Tibial nerve (tissue), 4 donors: ENCODE measurements at regions not wholly inside any gene's neighbourhood (a gene's known extent, or its start where the extent isn't known, plus 50 kb on each side); places are given as distances from the start of the nearest gene placed in this dataset.
"Not testable (repeated sequence)": the region's sequence is repeated elsewhere in the genome, so short reads cannot be mapped to it uniquely, and the experiment has no call there.

Source experiments
- DNase-seq, 2 donors: peaks; one replicate each; pipeline ENCODE4 v3.0.0-alpha.2; 2019; ENCODE audit warnings: low spot score in 2 of 2
- H3K27ac ChIP-seq, 4 donors: fragments of 200-600 bp; sonication (generic) in 3 of 4; one replicate each; pipeline ENCODE4 v1.5.1; 2017 to 2019; ENCODE audit warnings: mild to moderate bottlenecking in 1 of 4
- H3K27me3 ChIP-seq, 2 donors: fragments of 200-600 bp; sonication (generic) in 1 of 2; one replicate each; pipeline versions ENCODE4 v1.5.1 to v1.6.0; 2017 to 2019
- H3K36me3 ChIP-seq, 3 donors: fragments of 200-600 bp; sonication (generic); one replicate each; pipeline ENCODE4 v1.5.1; 2018 to 2019
- H3K4me1 ChIP-seq, 4 donors: fragments of 200-600 bp; sonication (generic) in 3 of 4; one replicate each; pipeline ENCODE4 v1.5.1; 2017 to 2019
- H3K4me3 ChIP-seq, 4 donors: fragments of 200-600 bp; sonication (generic) in 3 of 4; one replicate each; pipeline ENCODE4 v1.5.1; 2017 to 2019; ENCODE audit warnings: mild to moderate bottlenecking in 1 of 4, moderate library complexity in 1 of 4
- H3K9me3 ChIP-seq, 4 donors: fragments of 200-600 bp; sonication (generic) in 3 of 4; one replicate each; pipeline ENCODE4 v1.5.1; 2017 to 2019
- EP300 ChIP-seq, 2 donors: sonication (generic); formaldehyde crosslinking; IDR thresholded peaks; one replicate each; pipeline ENCODE4 v1.6.1; 2017; ENCODE audit warnings: antibody characterized with exemption in 2 of 2, mild to moderate bottlenecking in 1 of 2
- POLR2A ChIP-seq, 2 donors: fragments of 450-650 bp; IDR thresholded peaks; one replicate each; pipeline ENCODE4 v1.6.1; 2017; ENCODE audit warnings: antibody characterized with exemption in 2 of 2, mild to moderate bottlenecking in 2 of 2, moderate library complexity in 2 of 2
- WGBS, 2 donors: methylation state at CpG; one replicate each; pipeline ENCODE4 v1.1.5; 2018; 5-methylcytosine and 5-hydroxymethylcytosine counted together
- TF ChIP-seq, protein P1 (sequence below), 5 experiments: fragments of 200-600 bp in 3 of 5; fragments of 450-650 bp in 2 of 5; sonication (generic) in 3 of 5; IDR thresholded peaks; one replicate each; pipeline ENCODE4 v1.5.1; 2016 to 2019; ENCODE audit warnings: antibody characterized with exemption in 5 of 5, mild to moderate bottlenecking in 3 of 5, moderate library complexity in 2 of 5

DNA sequence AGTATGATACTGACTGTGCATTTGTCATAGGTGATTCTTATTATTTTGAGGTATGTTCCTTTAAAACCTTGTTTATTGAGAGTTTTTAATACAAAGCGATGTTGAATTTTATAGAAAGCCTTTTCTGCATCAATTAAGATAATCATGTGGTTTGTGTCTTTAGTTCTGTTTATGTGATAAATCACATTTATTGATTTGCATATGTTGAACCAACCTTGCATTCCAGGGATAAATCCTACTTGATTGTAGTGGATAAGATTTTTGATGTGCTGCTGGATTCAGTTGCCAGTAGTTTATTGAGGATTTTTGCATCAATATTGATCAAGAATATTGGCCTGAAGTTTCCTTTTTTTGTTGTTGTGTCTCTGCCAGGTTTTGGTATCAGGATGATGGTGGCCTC is 158.0 kb downstream of the CENPF start:
- no peaks in the 10 kb centered on the region for H3K27me3 ChIP-seq
- H3K9me3 ChIP-seq: peaks cover 0 to 75% (median 7%) of the 10 kb centered on the region in 4 donors
- H3K4me1 ChIP-seq: no peaks in the 10 kb centered on the region
- TF ChIP-seq, protein P1, sequence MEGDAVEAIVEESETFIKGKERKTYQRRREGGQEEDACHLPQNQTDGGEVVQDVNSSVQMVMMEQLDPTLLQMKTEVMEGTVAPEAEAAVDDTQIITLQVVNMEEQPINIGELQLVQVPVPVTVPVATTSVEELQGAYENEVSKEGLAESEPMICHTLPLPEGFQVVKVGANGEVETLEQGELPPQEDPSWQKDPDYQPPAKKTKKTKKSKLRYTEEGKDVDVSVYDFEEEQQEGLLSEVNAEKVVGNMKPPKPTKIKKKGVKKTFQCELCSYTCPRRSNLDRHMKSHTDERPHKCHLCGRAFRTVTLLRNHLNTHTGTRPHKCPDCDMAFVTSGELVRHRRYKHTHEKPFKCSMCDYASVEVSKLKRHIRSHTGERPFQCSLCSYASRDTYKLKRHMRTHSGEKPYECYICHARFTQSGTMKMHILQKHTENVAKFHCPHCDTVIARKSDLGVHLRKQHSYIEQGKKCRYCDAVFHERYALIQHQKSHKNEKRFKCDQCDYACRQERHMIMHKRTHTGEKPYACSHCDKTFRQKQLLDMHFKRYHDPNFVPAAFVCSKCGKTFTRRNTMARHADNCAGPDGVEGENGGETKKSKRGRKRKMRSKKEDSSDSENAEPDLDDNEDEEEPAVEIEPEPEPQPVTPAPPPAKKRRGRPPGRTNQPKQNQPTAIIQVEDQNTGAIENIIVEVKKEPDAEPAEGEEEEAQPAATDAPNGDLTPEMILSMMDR (IDR thresholded peaks at IDR 0.05): no peak
- TF ChIP-seq POLR2A (IDR thresholded peaks at IDR 0.05): no peak
- no peak for TF ChIP-seq EP300 (IDR thresholded peaks at IDR 0.05)
- no peak overlapping the region for H3K27ac ChIP-seq
- no peaks in the 10 kb centered on the region for H3K36me3 ChIP-seq
- DNase-seq: no peak
- WGBS, 2 donors: 81 to 92% methylated on average over 1 of the region's 1 CpG
- H3K4me3 ChIP-seq: no peak overlapping the region

DNA sequence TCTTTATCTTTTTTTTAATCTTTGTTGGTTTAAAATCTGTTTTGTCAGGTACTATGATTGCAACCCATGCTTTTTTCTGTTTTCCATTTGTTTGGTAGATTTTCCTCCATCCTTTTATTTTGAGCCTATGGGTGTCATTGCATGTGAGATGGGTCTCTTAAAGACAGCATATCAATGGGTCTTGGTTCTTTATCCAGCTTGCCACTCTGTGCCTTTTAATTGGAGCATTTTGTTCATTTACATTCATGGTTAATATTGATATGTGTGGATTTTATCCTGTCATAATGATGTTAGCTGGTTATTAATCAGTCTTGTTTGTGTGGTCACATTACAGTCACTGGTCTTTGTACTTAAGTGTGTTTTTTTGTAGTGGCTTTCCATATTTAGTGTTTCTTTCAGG is 159.9 kb downstream of the CENPF start:
- Histone ChIP-seq H3K4me1 (no peaks in the 10 kb centered on the region), H3K4me3 (no peak overlapping the region), H3K36me3 (no peaks in the 10 kb centered on the region), H3K27me3 (no peaks in the 10 kb centered on the region), H3K9me3 (peaks cover 0 to 67% (median 7%) of the 10 kb centered on the region in 4 donors), H3K27ac (no peak overlapping the region)
- TF ChIP-seq, protein P1 (IDR thresholded peaks at IDR 0.05): no peak
- TF ChIP-seq POLR2A (IDR thresholded peaks at IDR 0.05) (no peak), EP300 (IDR thresholded peaks at IDR 0.05) (no peak)
- no peak for DNase-seq

DNA sequence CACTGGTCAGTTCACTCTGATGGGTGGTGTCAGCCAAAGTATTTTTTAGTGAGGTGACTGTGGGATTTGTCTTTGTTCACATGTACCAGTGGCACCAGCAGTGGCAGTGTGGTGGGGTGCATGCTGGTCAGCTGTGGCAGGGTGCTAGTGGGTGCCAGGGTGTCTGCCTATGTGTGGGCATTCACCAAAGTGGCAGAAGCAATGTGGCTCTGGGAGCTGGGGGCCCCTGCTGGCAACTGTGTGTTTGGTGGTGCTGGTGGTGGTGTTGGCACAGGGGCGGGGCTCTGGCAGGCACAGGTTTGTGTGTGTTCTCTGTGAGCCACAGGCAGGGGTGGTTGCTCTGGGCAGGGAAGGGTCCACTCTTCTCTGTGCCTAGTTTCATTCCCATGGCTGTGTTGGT is 161.5 kb downstream of the CENPF start:
- TF ChIP-seq POLR2A (IDR thresholded peaks at IDR 0.05) (no peak), EP300 (IDR thresholded peaks at IDR 0.05) (no peak)
- TF ChIP-seq, protein P1 (IDR thresholded peaks at IDR 0.05): no peak
- peaks cover 0 to 54% (median 5%) of the 10 kb centered on the region in 4 donors for H3K9me3 ChIP-seq
- no peak for DNase-seq
- 75 to 91% methylated on average over 1 of the region's 1 CpG for WGBS, 2 donors
- no peaks in the 10 kb centered on the region for H3K36me3 ChIP-seq
- H3K4me1 ChIP-seq: no peaks in the 10 kb centered on the region
- H3K27me3 ChIP-seq: no peaks in the 10 kb centered on the region
- no peak overlapping the region for H3K4me3 ChIP-seq
- no peak overlapping the region for H3K27ac ChIP-seq

DNA sequence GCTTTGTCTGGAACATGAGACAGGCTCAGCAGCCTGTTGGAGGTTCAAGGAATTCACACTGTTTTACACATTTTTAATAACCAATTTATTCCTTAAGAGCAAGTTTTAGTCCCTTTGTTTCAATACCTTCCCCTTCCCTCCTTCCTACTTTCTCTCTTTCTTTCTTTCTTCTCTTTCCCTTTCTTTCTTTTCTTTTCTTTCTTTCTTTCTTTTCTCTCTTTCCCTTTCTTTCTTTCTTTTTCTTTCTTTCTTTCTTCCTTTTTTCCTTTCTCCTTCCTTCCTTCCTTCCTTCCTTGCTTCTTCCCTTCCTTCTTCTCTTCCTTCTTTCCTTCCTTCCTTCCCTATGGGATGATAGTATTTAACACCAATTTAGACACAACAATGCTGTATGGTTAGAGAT is 164.2 kb downstream of the CENPF start:
- Histone ChIP-seq H3K36me3 (no peaks in the 10 kb centered on the region), H3K27ac (no peak overlapping the region), H3K27me3 (no peaks in the 10 kb centered on the region), H3K4me1 (no peaks in the 10 kb centered on the region), H3K9me3 (peaks cover 0 to 30% (median 2%) of the 10 kb centered on the region in 4 donors), H3K4me3 (no peak overlapping the region)
- no peak for DNase-seq
- TF ChIP-seq POLR2A (IDR thresholded peaks at IDR 0.05): no peak
- TF ChIP-seq EP300 (IDR thresholded peaks at IDR 0.05): no peak

DNA sequence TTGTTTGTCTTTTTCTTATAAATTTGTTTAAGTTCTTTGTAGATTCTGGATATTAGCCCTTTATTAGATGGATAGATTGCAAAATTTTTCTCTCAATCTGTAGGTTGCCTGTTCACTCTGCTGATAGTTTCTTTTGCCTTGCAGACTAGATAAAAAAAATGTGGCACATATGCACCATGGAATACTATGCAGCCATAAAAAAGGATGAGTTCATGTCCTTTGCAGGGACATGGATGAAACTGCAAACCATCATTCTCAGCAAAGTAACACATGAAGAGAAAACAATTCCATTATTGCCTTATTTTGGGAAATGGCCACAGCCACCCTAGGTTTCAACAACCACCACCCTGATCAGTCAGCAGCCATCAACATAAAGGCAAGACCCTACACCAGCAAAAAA is 166.7 kb downstream of the CENPF start:
- H3K27me3 ChIP-seq, H3K9me3 ChIP-seq, H3K36me3 ChIP-seq, H3K4me1 ChIP-seq, H3K27ac ChIP-seq, H3K4me3 ChIP-seq, DNase-seq: not testable (repeated sequence)

DNA sequence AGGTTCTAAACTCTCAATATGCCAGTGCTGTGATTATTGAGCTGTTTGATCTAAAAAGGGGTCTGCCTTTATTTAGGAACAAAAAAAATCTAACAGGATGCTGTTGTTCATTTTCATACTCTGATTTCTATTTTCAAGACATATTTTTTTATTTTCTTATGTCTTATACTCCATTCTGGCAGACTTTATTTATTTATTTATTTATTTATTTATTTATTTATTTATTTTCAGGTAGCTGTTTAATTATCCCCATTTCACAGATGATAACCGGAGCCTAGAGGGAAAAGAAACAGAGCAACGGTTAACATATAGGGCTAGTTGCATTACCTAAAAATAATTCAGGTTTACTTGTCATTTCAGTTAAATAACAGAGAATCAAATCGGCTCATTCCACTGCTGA is 174.4 kb downstream of the CENPF start:
- Histone ChIP-seq H3K27me3 (no peaks in the 10 kb centered on the region), H3K4me1 (no peaks in the 10 kb centered on the region), H3K27ac (no peak overlapping the region), H3K9me3 (peaks cover 0 to 3% (median 0%) of the 10 kb centered on the region in 4 donors), H3K36me3 (no peaks in the 10 kb centered on the region), H3K4me3 (no peak overlapping the region)
- no peak for DNase-seq
- TF ChIP-seq, protein P1 (IDR thresholded peaks at IDR 0.05): no peak
- TF ChIP-seq POLR2A (IDR thresholded peaks at IDR 0.05): no peak
- no peak for TF ChIP-seq EP300 (IDR thresholded peaks at IDR 0.05)
- 92% methylated on average over 3 of the region's 3 CpGs for WGBS, 2 donors
